Activated CD8-positive, alpha-beta memory T cell treated with anti-CD3 and anti-CD28 coated beads, Interleukin-2, amount 50 U/mL, for 1 hour (primary cell): ENCODE measurements at regions not wholly inside any gene's neighbourhood (a gene's known extent, or its start where the extent isn't known, plus 50 kb on each side); places are given as distances from the start of the nearest gene placed in this dataset.

Experiments
- DNase-seq: peaks from one replicate; pipeline ENCODE4 v3.0.0-alpha.2; 2020; ENCODE audit errors: extremely low read depth

- no peak for DNase-seq
These were observed 422.6 kb downstream of the MAN2A1 start for GRCh38 chr5:110112348-110112747.

- no peak for DNase-seq
These were observed 425.8 kb downstream of the MAN2A1 start for GRCh38 chr5:110115503-110115902.

DNA sequence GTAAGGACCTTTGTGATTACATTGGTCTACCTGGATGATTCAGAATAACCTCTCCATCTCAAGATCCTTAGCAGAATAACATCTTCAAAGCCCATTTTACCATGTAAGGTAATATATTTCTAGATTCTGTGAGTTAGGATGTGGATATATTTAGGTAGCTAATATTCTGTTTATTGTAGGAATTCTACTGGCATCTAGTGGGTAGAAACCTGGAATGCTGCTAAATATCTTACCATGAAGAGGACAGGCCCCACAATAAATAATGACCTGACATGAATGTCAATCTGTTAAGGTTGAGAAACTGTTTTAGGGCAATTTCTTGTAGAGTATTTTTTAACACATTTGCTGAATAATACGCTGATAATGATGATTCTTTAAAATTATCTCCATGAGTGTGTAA, 426.8 kb downstream of the MAN2A1 start:
- DNase-seq: no peak

DNA sequence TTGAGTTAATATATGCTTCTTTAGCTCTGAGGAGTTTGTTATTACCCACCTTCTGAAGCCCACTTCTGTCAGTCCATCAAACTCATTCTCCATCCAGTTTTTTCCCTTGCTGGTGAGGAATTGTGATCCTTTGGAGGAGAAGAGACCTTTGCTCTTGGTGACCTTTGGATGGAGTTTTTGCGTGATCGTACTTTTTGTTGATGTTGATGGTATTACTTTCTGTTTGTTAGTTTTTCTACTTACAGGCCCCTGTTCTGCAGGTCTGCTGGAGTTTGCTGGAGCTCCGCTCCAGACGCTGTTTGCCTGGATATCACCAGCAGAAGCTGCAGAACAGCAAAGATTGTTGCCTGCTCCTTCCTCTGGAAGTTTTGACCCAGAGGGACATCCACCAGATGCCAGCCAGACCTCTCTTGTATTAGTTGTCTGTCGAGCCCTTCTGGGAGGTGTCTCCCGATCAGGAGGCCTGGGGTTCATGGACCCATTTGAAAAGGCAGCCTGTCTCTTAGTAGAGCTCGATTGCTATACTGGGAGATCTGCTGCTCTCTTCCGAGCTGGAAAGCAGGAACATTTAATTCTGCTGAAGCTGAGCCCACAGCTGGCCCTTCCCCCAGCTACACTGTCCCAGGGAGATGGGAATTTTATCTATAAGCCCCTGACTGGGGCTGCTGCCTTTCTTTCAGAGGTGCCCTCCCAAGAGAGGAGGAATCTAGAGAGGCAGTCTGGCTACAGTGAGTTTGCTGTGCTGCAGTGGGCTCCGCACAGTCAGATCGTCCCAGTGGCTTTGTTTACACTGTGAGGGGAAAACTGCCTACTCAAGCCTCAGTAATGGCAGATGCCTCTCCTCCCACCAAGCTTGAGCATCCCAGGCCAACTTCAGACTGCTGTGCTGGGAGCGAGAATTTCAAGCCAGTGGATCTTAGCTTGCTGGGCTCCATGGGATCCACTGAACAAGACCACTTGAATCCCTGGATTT, 445.5 kb downstream of the MAN2A1 start:
- DNase-seq: no peak

GRCh38 chr5:110150199-110150598, 460.5 kb downstream of the MAN2A1 start:
- DNase-seq: no peak

GRCh38 chr5:110159202-110159601, 469.5 kb downstream of the MAN2A1 start:
- no peak for DNase-seq

GRCh38 chr5:110161162-110161561, 471.4 kb downstream of the MAN2A1 start:
- DNase-seq: no peak

DNA sequence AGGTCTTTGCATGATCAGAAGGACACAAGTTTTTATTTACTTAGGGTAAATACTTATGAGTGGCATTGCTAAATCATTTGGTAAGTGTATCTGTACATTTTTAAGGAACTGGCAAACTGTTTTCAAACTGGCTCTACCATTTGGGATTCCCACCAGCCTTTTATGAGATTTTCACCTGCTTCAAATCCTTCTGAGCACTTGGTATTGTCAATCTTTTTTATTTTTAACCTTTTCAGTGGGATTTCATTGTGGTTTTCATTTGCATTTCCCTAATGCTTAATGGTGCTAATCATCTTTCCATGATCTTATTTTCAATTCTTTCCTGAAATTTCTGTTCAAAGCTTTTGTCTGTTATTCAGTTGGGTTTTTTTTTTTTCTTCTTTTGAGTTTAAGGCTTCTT, 475.6 kb downstream of the MAN2A1 start:
- DNase-seq: no peak

DNA sequence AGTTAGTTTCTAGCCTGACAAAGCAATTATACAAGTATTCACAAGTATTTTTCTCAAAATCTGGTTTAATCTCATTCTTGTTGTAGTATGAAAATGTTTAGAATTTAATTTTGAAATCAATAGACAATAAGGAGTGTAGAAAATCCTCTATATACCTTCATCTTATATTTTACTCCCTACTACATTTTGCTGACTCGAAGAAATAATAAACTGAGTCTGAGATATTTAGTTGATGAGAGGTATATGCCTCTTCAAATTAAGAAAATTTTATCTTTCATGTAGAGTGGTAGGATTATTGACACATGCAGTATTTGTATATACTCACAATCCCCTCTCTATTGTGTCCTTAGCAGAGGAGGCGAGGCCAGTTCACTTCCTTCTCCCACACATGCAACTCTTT, 477.7 kb downstream of the MAN2A1 start:
- DNase-seq: no peak

DNA sequence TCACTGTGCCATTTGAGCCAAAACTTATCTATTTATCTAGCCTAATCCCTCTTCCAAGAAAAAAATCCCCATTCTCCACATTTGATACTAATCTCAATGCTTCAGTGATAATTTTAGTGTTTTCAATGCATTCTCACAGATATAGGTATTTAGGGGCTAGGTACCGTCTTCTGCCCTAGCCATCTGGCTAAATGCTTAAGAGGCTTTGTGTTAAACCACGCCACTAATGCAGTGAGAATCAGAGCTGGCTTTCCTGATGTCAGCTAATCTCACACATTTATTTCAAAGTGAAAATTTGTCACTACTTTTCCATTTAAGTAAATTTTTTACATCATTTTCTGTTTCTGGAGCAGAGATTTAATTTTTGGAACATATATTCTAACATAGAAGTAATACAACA, 479.7 kb downstream of the MAN2A1 start:
- no peak for DNase-seq

- DNase-seq: no peak
These were observed 488.0 kb downstream of the MAN2A1 start for GRCh38 chr5:110177729-110178128.

DNA sequence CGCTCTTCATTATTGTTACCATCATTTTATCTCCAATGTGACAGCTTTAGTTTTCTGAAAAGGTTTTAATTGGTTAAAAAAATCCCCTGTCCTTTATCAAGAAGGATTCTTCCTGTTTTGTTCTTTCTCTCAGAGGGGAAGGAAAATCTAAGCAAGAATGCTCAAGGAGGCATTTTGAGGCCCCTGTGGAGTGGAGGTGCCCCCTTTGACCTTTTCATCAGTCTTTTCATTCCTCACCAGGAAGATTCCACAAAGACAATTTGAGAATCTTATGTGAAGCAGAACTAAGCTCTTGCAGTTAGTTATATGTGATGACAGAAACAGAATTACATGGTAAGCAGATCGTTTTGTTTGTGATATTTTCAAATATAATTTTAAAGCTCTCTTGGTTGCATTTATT, 489.6 kb downstream of the MAN2A1 start:
- DNase-seq: no peak

- DNase-seq: no peak
These were observed 504.5 kb downstream of the MAN2A1 start for GRCh38 chr5:110194191-110194590.

GRCh38 chr5:110195288-110195687, 505.6 kb downstream of the MAN2A1 start:
- no peak for DNase-seq

DNA sequence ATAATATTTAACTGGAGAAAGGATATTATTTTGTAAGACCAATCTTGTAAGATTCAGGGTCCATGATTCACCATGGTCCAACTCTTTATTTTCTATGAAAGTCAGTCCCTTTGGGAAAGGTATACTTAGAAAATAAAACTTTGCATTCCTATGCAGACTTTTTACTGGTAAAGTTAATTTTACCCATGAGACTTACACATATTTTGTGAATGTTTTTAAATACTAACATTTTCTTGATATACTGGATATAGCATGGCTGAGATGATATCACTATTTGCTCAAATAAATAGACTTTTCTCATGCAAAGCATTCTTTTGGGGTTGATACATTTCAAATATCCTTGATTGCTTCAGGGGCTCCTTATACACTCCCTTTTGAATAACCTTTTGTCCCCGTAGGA, 512.1 kb downstream of the MAN2A1 start:
- DNase-seq: no peak

- DNase-seq: no peak
These were observed 513.9 kb downstream of the MAN2A1 start for GRCh38 chr5:110203661-110204060.

- DNase-seq: no peak
These were observed 517.1 kb downstream of the TMEM232 start for GRCh38 chr5:110209401-110209800.

GRCh38 chr5:110218981-110219380, 507.5 kb downstream of the TMEM232 start:
- no peak for DNase-seq

- no peak for DNase-seq
These were observed 506.7 kb downstream of the TMEM232 start for GRCh38 chr5:110219769-110220168.

- no peak for DNase-seq
These were observed 505.4 kb downstream of the TMEM232 start for GRCh38 chr5:110221036-110221435.

GRCh38 chr5:110224050-110224449, 502.4 kb downstream of the TMEM232 start:
- no peak for DNase-seq

DNA sequence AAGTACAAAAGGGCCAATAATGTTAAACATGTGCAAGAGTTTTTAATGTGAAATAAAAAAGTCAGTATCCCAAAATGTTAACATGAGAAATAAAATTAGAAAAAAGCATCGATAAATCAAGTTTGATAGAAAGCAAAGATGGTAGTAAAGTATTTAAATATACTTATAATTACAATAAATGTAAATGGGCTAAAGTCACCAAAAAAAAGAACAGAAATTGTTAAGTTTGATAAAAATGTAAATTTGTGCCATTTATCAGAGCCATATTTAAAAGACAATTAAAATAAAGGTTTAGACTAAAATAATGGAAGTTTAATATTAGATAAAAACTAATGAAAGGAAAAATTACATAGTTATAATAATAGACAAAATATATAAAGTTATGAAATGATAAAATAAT, 500.5 kb downstream of the TMEM232 start:
- no peak for DNase-seq

DNA sequence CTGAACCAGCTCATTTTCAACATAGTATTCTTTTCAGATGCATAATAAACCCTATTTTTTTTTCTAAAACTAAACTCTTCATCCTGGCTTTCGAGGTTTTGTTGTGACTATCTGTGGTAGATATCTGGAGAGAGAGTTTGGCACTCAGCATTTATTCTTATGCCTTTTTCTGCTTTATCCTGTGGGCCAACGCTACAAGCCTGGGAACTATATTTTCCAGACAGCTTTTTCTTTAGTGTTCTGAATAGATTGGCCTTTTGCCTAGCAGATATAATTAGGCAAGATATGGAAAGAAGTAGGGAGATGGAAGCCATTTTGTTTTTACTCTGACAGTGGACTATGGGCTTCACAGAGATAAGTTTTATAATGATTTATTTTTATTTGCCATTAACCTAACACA, 486.7 kb downstream of the TMEM232 start:
- no peak for DNase-seq

DNA sequence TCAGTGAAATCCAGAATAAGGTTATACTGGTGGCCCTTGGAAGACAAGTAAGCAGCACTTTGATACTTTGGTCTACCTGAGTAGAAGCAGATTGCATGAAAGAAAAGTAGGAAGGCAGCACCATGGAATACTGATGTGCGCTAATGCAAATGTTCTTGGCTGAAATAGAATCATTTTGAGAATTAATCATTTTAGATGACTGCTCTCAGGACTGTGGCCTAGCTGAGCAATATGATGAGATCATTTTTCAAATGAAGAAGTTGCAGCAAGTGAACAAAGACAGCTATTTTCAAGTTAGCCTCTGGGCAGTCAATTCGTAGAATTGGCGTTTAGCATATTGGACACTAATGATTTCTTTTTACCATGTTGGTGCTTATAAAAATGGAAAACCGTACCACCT, 483.5 kb downstream of the TMEM232 start:
- DNase-seq: no peak
